Uterus (tissue), 2 donors: ENCODE measurements at regions not wholly inside any gene's neighbourhood (a gene's known extent, or its start where the extent isn't known, plus 50 kb on each side); places are given as distances from the start of the nearest gene placed in this dataset.

ENCODE experiments used
- POLR2A ChIP-seq, 2 donors: fragments of 450-650 bp; IDR thresholded peaks; one replicate each; pipeline ENCODE4 v1.6.1; 2016; ENCODE audit warnings: antibody characterized with exemption in 2 of 2, mild to moderate bottlenecking in 1 of 2, moderate library complexity in 1 of 2
- TF ChIP-seq, protein P1 (sequence below), 4 experiments: fragments of 200-600 bp in 2 of 4; fragments of 450-650 bp in 2 of 4; sonication (generic) in 2 of 4; IDR thresholded peaks; one replicate each; pipeline ENCODE4 v1.5.1; 2016 to 2019; ENCODE audit warnings: antibody characterized with exemption in 4 of 4, mild to moderate bottlenecking in 2 of 4, moderate library complexity in 1 of 4

DNA sequence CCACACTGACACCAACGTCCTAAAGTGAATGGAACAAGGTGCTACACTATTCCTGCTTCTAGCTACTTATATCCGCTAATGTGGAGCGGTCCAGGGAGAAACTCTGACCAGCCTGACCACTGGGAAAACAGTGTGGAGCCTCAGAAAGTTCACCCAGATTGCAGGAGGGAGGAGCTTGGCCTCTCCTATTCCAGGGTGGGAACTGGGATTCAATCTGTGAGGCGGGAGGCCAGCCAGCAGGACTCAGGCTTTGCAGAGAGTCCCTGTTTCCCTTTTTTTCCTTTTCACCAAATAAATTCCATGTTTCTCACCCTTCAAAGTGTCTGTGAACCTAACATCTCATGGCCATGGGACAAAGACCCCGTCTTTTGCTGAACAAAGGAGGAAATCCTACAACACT, 86.4 kb upstream of the SEMA3C start:
- no peak for TF ChIP-seq POLR2A (IDR thresholded peaks at IDR 0.05)
- TF ChIP-seq, protein P1, sequence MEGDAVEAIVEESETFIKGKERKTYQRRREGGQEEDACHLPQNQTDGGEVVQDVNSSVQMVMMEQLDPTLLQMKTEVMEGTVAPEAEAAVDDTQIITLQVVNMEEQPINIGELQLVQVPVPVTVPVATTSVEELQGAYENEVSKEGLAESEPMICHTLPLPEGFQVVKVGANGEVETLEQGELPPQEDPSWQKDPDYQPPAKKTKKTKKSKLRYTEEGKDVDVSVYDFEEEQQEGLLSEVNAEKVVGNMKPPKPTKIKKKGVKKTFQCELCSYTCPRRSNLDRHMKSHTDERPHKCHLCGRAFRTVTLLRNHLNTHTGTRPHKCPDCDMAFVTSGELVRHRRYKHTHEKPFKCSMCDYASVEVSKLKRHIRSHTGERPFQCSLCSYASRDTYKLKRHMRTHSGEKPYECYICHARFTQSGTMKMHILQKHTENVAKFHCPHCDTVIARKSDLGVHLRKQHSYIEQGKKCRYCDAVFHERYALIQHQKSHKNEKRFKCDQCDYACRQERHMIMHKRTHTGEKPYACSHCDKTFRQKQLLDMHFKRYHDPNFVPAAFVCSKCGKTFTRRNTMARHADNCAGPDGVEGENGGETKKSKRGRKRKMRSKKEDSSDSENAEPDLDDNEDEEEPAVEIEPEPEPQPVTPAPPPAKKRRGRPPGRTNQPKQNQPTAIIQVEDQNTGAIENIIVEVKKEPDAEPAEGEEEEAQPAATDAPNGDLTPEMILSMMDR (IDR thresholded peaks at IDR 0.05), result no peak
